GM12878 (cell line): ENCODE measurements at regions not wholly inside any gene's neighbourhood (a gene's known extent, or its start where the extent isn't known, plus 50 kb on each side); places are given as distances from the start of the nearest gene placed in this dataset.

Source experiments
- ATF3 ChIP-seq: IDR thresholded peaks from 2 replicates; pipeline ENCODE4 v1.6.1; 2011; ENCODE audit warnings: low read depth, mild to moderate bottlenecking, low read length, moderate library complexity, borderline replicate concordance; ENCODE audit errors: extremely low read depth
- CTCF ChIP-seq, 3 experiments: IDR thresholded peaks in 2 of 3; conservative IDR thresholded peaks in 1 of 3; 2 replicates each; pipeline ENCODE4 v1.5.1; 2011; ENCODE audit warnings: low read depth in 3 of 3, low read length in 3 of 3, mild to moderate bottlenecking in 3 of 3, control low read depth in 2 of 3, moderate library complexity in 2 of 3, inconsistent platforms in 1 of 3, mixed read lengths in 1 of 3; ENCODE audit not compliant: control insufficient read depth in 2 of 3, insufficient read depth in 1 of 3; ENCODE audit errors: extremely low read depth in 1 of 3
- EP300 ChIP-seq, 2 experiments: fragments of 150-350 bp in 1 of 2; IDR thresholded peaks; 2 replicates each; pipeline ENCODE4 v1.6.1; 2011 to 2012; ENCODE audit warnings: low read depth in 2 of 2, low read length in 2 of 2, borderline replicate concordance in 1 of 2, improper control_type of control experiment in 1 of 2, inconsistent platforms in 1 of 2; ENCODE audit not compliant: control insufficient read depth in 1 of 2
- ETV6 ChIP-seq, 2 experiments: fragments of 450-650 bp in 1 of 2; IDR thresholded peaks in 1 of 2; conservative IDR thresholded peaks in 1 of 2; 2 replicates each; pipeline ENCODE4 v1.6.1; 2014; ENCODE audit warnings: antibody characterized with exemption in 1 of 2, borderline replicate concordance in 1 of 2, low read depth in 1 of 2, mild to moderate bottlenecking in 1 of 2, moderate library complexity in 1 of 2
- EZH2 ChIP-seq: IDR thresholded peaks from 2 replicates; pipeline ENCODE4 v1.6.1; 2012; ENCODE audit warnings: low read depth, mild to moderate bottlenecking, control low read depth, inconsistent platforms, low read length, borderline replicate concordance; ENCODE audit not compliant: control insufficient read depth
- HDGF ChIP-seq: fragments of 450-650 bp; IDR thresholded peaks from 2 replicates; pipeline ENCODE4 v1.6.1; 2016; ENCODE audit warnings: antibody characterized with exemption
- NR2C1 ChIP-seq: fragments of 450-650 bp; IDR thresholded peaks from 2 replicates; pipeline ENCODE4 v1.6.1; 2017; ENCODE audit warnings: antibody characterized with exemption, mild to moderate bottlenecking, moderate library complexity
- PBX3 ChIP-seq: IDR thresholded peaks from 2 replicates; pipeline ENCODE4 v1.6.1; 2011; ENCODE audit warnings: mild to moderate bottlenecking, low read depth, low read length, moderate library complexity; ENCODE audit not compliant: insufficient replicate concordance
- POLR2A ChIP-seq: IDR thresholded peaks from 2 replicates; pipeline ENCODE4 v1.6.1; 2011; ENCODE audit warnings: low read depth, mild to moderate bottlenecking, low read length
- SUPT20H ChIP-seq: IDR thresholded peaks from 2 replicates; pipeline ENCODE4 v1.6.1; 2011; ENCODE audit warnings: low read depth, mild to moderate bottlenecking, low read length, moderate library complexity, borderline replicate concordance; ENCODE audit not compliant: control insufficient read depth
- TAF1 ChIP-seq: IDR thresholded peaks from 2 replicates; pipeline ENCODE4 v1.6.1; 2011; ENCODE audit warnings: mild to moderate bottlenecking, low read depth, low read length, borderline replicate concordance
- TCF12 ChIP-seq: IDR thresholded peaks from 2 replicates; pipeline ENCODE4 v1.6.1; 2011; ENCODE audit warnings: low read depth, mild to moderate bottlenecking, low read length
- USF1 ChIP-seq: IDR thresholded peaks from 2 replicates; pipeline ENCODE4 v1.6.1; 2011; ENCODE audit warnings: borderline replicate concordance, low read depth, mild to moderate bottlenecking, moderate library complexity, mixed read lengths, low read length; ENCODE audit not compliant: insufficient read depth; ENCODE audit errors: extremely low read length
- ZNF24 ChIP-seq: fragments of 450-650 bp; IDR thresholded peaks from 2 replicates; pipeline ENCODE4 v1.6.1; 2017; ENCODE audit warnings: antibody characterized with exemption, mild to moderate bottlenecking

- TF ChIP-seq POLR2A (no peak), CTCF (IDR thresholded peaks at IDR 0.05 in 2 of 3, conservative IDR thresholded peaks at IDR 0.05 in 1 of 3; ENCODE audit: control insufficient read depth in 2 of 3, extremely low read depth in 1 of 3, insufficient read depth in 1 of 3, low read depth in 3 of 3, low read length in 3 of 3) (no peak), PBX3 (no peak), ZNF24 (no peak), EP300 (IDR thresholded peaks at IDR 0.05; ENCODE audit: borderline replicate concordance in 1 of 2, control insufficient read depth in 1 of 2, low read depth in 2 of 2, low read length in 2 of 2) (no peak), ATF3 (no peak), SUPT20H (no peak), EZH2 (no peak), USF1 (no peak), TAF1 (no peak), ETV6 (conservative IDR thresholded peaks at IDR 0.05 in 1 of 2, IDR thresholded peaks at IDR 0.05 in 1 of 2; ENCODE audit: borderline replicate concordance in 1 of 2, low read depth in 1 of 2) (no peak), NR2C1 (no peak), TCF12 (no peak), HDGF (no peak)
Observed at GRCh38 chr22:49699928-49700498, 127.7 kb downstream of the BRD1 start.
